HL-60 (cell line): ENCODE measurements at regions not wholly inside any gene's neighbourhood (a gene's known extent, or its start where the extent isn't known, plus 50 kb on each side); places are given as distances from the start of the nearest gene placed in this dataset.

ENCODE experiments used
- DNase-seq, 2 experiments: peaks; one replicate each; pipeline ENCODE4 v3.0.0-alpha.2; 2010 to 2020; ENCODE audit warnings: low read depth in 1 of 2, low spot score in 1 of 2
- H3K27ac ChIP-seq: fragments of 250-450 bp; sonication (Bioruptor Pico); replicated peaks from 2 replicates; pipeline ENCODE4 v1.5.1; 2020; ENCODE audit warnings: mild to moderate bottlenecking, moderate library complexity
- H3K27me3 ChIP-seq: fragments of 250-450 bp; sonication (Bioruptor Pico); 2 replicates; pipeline ENCODE4 v1.5.1; 2021; ENCODE audit warnings: mild to moderate bottlenecking, moderate library complexity; ENCODE audit not compliant: insufficient read depth, poor library complexity, severe bottlenecking
- H3K4me3 ChIP-seq: replicated peaks from 2 replicates; pipeline ENCODE4 v1.5.1; 2011; ENCODE audit warnings: mild to moderate bottlenecking, control low read depth, low read length; ENCODE audit not compliant: insufficient read depth
- GABPA ChIP-seq: IDR thresholded peaks from 2 replicates; pipeline ENCODE4 v1.6.1; 2012; ENCODE audit warnings: low read depth
- POLR2AphosphoS5 ChIP-seq: IDR thresholded peaks from 2 replicates; pipeline ENCODE4 v1.6.1; 2012; ENCODE audit warnings: low read depth
- SPI1 ChIP-seq: IDR thresholded peaks from 2 replicates; pipeline ENCODE4 v1.6.1; 2012; ENCODE audit warnings: low read depth, mild to moderate bottlenecking, borderline replicate concordance
- TF ChIP-seq, protein P1 (sequence below): IDR thresholded peaks from 2 replicates; pipeline ENCODE4 v1.6.1; 2012; ENCODE audit warnings: low read depth; ENCODE audit not compliant: insufficient replicate concordance
- TF ChIP-seq, protein P2 (sequence below): IDR thresholded peaks from one replicate; pipeline ENCODE4 v1.5.1; 2011; ENCODE audit warnings: low read length, control low read depth, inconsistent platforms; ENCODE audit not compliant: insufficient read depth

DNA sequence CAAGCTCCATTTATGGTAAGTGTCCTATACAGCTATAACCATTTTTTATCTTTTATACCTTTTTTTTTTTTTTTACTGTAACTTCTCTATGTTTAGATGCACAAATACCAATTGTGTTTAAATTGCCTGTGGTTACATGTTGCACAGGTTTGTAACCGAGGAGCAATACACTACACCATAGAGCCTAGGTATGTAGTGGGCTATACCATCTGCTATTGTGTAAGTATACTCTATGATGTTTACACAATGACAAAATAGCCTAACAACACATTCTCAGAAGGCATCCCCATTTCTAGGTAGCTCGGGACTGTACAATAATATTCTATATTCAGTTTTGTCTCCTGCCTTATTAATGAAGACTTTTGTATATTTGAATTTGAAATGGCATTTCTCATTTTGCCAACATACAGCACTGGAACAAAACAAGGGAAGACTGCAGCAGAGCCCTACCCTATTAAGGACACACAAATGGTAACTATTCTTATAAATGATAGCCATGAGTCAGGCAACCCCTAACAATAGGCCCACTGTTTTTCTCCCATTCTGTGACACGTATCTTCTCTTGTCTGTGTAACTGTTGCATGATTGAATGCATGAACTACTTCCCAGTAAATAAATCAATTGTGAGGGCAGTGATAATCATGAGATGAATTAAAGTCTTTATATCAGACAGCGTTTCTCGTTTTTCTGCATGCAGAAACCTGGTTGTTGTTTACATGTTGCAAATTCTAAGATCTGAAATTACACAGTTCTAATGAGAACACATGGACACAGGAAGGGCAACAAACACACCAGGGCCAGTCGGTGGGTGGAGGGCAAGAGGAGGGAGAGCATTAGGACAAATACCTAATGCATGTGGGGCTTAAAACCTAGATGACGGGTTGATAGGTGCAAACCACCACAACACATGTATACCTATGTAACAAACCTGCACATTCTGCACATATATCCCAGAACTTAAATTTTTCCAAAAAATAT is 173.9 kb downstream of the EPM2A start:
- no peak for DNase-seq
- Histone ChIP-seq H3K27me3 (no peaks in the 10 kb centered on the region), H3K27ac (no peak overlapping the region), H3K4me3 (no peak overlapping the region)
- TF ChIP-seq, protein P1, sequence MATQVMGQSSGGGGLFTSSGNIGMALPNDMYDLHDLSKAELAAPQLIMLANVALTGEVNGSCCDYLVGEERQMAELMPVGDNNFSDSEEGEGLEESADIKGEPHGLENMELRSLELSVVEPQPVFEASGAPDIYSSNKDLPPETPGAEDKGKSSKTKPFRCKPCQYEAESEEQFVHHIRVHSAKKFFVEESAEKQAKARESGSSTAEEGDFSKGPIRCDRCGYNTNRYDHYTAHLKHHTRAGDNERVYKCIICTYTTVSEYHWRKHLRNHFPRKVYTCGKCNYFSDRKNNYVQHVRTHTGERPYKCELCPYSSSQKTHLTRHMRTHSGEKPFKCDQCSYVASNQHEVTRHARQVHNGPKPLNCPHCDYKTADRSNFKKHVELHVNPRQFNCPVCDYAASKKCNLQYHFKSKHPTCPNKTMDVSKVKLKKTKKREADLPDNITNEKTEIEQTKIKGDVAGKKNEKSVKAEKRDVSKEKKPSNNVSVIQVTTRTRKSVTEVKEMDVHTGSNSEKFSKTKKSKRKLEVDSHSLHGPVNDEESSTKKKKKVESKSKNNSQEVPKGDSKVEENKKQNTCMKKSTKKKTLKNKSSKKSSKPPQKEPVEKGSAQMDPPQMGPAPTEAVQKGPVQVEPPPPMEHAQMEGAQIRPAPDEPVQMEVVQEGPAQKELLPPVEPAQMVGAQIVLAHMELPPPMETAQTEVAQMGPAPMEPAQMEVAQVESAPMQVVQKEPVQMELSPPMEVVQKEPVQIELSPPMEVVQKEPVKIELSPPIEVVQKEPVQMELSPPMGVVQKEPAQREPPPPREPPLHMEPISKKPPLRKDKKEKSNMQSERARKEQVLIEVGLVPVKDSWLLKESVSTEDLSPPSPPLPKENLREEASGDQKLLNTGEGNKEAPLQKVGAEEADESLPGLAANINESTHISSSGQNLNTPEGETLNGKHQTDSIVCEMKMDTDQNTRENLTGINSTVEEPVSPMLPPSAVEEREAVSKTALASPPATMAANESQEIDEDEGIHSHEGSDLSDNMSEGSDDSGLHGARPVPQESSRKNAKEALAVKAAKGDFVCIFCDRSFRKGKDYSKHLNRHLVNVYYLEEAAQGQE = no peak
- TF ChIP-seq SPI1 (no peak), GABPA (no peak), POLR2AphosphoS5 (no peak)
- TF ChIP-seq, protein P2, sequence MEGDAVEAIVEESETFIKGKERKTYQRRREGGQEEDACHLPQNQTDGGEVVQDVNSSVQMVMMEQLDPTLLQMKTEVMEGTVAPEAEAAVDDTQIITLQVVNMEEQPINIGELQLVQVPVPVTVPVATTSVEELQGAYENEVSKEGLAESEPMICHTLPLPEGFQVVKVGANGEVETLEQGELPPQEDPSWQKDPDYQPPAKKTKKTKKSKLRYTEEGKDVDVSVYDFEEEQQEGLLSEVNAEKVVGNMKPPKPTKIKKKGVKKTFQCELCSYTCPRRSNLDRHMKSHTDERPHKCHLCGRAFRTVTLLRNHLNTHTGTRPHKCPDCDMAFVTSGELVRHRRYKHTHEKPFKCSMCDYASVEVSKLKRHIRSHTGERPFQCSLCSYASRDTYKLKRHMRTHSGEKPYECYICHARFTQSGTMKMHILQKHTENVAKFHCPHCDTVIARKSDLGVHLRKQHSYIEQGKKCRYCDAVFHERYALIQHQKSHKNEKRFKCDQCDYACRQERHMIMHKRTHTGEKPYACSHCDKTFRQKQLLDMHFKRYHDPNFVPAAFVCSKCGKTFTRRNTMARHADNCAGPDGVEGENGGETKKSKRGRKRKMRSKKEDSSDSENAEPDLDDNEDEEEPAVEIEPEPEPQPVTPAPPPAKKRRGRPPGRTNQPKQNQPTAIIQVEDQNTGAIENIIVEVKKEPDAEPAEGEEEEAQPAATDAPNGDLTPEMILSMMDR = no peak

- TF ChIP-seq SPI1 = no peak
- TF ChIP-seq, protein P2 = no peak
- TF ChIP-seq POLR2AphosphoS5 = no peak
- TF ChIP-seq GABPA = no peak
- TF ChIP-seq, protein P1 = no peak
- no peak overlapping the region for H3K27ac ChIP-seq
- H3K27me3 ChIP-seq = no peaks in the 10 kb centered on the region
- no peak for DNase-seq
- no peak overlapping the region for H3K4me3 ChIP-seq
Observed at GRCh38 chr6:145562771-145563615, 172.3 kb downstream of the EPM2A start.

DNA sequence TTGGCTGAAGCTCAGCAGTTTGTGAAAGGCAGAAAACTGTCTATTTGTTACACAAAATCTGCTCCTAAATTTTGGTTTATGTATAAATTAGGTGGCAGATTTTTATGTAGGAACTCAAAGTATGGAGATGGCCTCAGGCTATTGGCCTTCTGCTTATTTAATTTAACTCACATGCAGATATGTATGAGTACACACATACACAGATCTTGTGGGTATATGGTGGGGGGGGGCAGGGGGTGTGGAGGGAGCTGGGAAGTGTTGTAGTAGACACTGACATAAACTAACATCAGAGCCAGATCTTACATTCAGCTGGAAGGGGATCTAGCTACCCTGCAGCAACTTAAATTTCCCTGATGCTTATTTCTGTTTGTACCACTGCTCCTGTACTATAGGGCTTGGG is 170.8 kb downstream of the EPM2A start:
- TF ChIP-seq, protein P1 = no peak
- TF ChIP-seq POLR2AphosphoS5 (no peak), GABPA (no peak), SPI1 (no peak)
- TF ChIP-seq, protein P2 = no peak
- DNase-seq = no peak
- Histone ChIP-seq H3K27ac (no peak overlapping the region), H3K4me3 (no peak overlapping the region), H3K27me3 (no peaks in the 10 kb centered on the region)
